PC-3 (cell line): ENCODE measurements at regions not wholly inside any gene's neighbourhood (a gene's known extent, or its start where the extent isn't known, plus 50 kb on each side); places are given as distances from the start of the nearest gene placed in this dataset.

Experiments
- ATAC-seq: fragments of 200-7000 bp; cut with Tn5 transposase; 2 replicates; pipeline ENCODE4 v1.9.1; 2020; ENCODE audit warnings: mild to moderate bottlenecking, moderate library complexity
- BruUV-seq: library from RNA; stranded (reverse); fragments of 400-500 nt; replicated peaks from 2 replicates; lab custom pipeline; 2021; lab: Mats Ljungman, UMichigan
- CTCF ChIA-PET: fragments of 300-600 bp; sonication (Branson Sonifier 250); formaldehyde crosslinking; loops from one replicate; lab custom pipeline; 2022; ENCODE audit warnings: antibody characterized with exemption; lab: Charles Lee
- POLR2A ChIA-PET: fragments of 300-600 bp; sonication (Branson Sonifier 250); formaldehyde crosslinking; loops from one replicate; lab custom pipeline; 2022; ENCODE audit warnings: antibody characterized with exemption; ENCODE audit not compliant: unreplicated experiment; lab: Charles Lee
- DNase-seq: peaks from one replicate; pipeline ENCODE4 v3.0.0-alpha.2; 2015
- H2AFZ ChIP-seq: fragments of 300-600 bp; sonication (generic); 2 replicates; pipeline ENCODE4 v1.6.0; 2016; ENCODE audit warnings: antibody characterized with exemption, low read length
- H3F3A ChIP-seq: fragments of 300-600 bp; sonication (generic); one replicate; pipeline ENCODE4 v1.6.0; 2017; ENCODE audit warnings: antibody characterized with exemption, low read length, control low read depth, mild to moderate bottlenecking; ENCODE audit not compliant: unreplicated experiment
- H3K27ac ChIP-seq: fragments of 300-600 bp; sonication (generic); 2 replicates; pipeline ENCODE4 v1.5.1; 2016; ENCODE audit warnings: mild to moderate bottlenecking, low read length
- H3K27me3 ChIP-seq: fragments of 300-600 bp; sonication (generic); 2 replicates; pipeline ENCODE4 v1.6.1; 2016; ENCODE audit warnings: low read length, mixed read lengths
- H3K36me3 ChIP-seq: fragments of 300-600 bp; sonication (generic); 2 replicates; pipeline ENCODE4 v1.6.1; 2016; ENCODE audit warnings: low read depth, mixed run types, low read length, mixed read lengths
- H3K4me1 ChIP-seq: fragments of 300-600 bp; sonication (generic); 2 replicates; pipeline ENCODE4 v1.5.1; 2016; ENCODE audit warnings: low read length; ENCODE audit not compliant: insufficient read depth
- H3K4me2 ChIP-seq: fragments of 300-600 bp; sonication (generic); 2 replicates; pipeline ENCODE4 v1.6.0; 2016; ENCODE audit warnings: low read length
- H3K4me3 ChIP-seq: fragments of 300-600 bp; sonication (generic); 2 replicates; pipeline ENCODE4 v1.5.1; 2016; ENCODE audit warnings: mild to moderate bottlenecking, low read length, mixed read lengths
- H3K79me2 ChIP-seq: fragments of 300-600 bp; sonication (generic); 2 replicates; pipeline ENCODE4 v1.6.1; 2017; ENCODE audit warnings: low read length, mixed read lengths
- H3K9ac ChIP-seq: fragments of 300-600 bp; sonication (generic); 2 replicates; pipeline ENCODE4 v1.6.0; 2016; ENCODE audit warnings: mild to moderate bottlenecking, low read length
- H3K9me2 ChIP-seq: fragments of 300-600 bp; sonication (generic); replicated peaks from 2 replicates; pipeline ENCODE4 v1.6.1; 2016; ENCODE audit warnings: mixed run types, low read length, mixed read lengths
- H3K9me3 ChIP-seq: fragments of 300-600 bp; sonication (generic); 2 replicates; pipeline ENCODE4 v1.6.1; 2016; ENCODE audit warnings: low read length, mixed read lengths
- H4K20me1 ChIP-seq: fragments of 300-600 bp; sonication (generic); 2 replicates; pipeline ENCODE4 v1.6.1; 2016; ENCODE audit warnings: low read length, mixed read lengths
- CTCF ChIP-seq: fragments of 300-600 bp; sonication (generic); conservative IDR thresholded peaks from 2 replicates; pipeline ENCODE4 v1.5.1; 2017; ENCODE audit warnings: antibody characterized with exemption, low read depth, mild to moderate bottlenecking, low read length
- EZH2 ChIP-seq: fragments of 300-600 bp; sonication (generic); IDR thresholded peaks from one replicate; pipeline ENCODE4 v1.6.1; 2017; ENCODE audit warnings: antibody characterized with exemption, mild to moderate bottlenecking, low read length; ENCODE audit not compliant: unreplicated experiment
- EZH2phosphoT487 ChIP-seq: fragments of 300-600 bp; sonication (generic); IDR thresholded peaks from 2 replicates; pipeline ENCODE4 v1.6.1; 2018; ENCODE audit warnings: mild to moderate bottlenecking, antibody characterized with exemption, low read length, borderline replicate concordance
- intact Hi-C: fragments of 100-400 bp; cut with micrococcal nuclease; formaldehyde crosslinking; loops from 2 replicates; pipeline ENCODE4 v1.9.0; 2023

- no peak overlapping the region for H2AFZ ChIP-seq
- CTCF ChIA-PET: no interaction called here
These were observed 124.1 kb upstream of the MED13L start for GRCh38 chr12:116401565-116401964.

GRCh38 chr12:116402163-116402939 lies 124.9 kb upstream of the MED13L start:
- intact Hi-C loops: loop anchor here (10.0 kb wide), 1 partner anchor 258 kb away; no protein-coding TSS in a partner anchor
- Histone ChIP-seq H3K79me2 (no peaks in the 10 kb centered on the region), H3K9me3 (0 out of 2 replicates have a peak, but pooled peaks cover 6% of the 10 kb centered on the region), H2AFZ (no peak overlapping the region), H3K4me2 (no peak overlapping the region), H3K27me3 (no peaks in the 10 kb centered on the region), H3K27ac (no peak overlapping the region), H3K9ac (no peak overlapping the region), H3F3A (no peaks in the 10 kb centered on the region), H3K4me3 (no peak overlapping the region), H3K9me2 (no peaks in the 10 kb centered on the region), H3K36me3 (no peaks in the 10 kb centered on the region), H3K4me1 (peaks cover 21% of the 10 kb centered on the region), H4K20me1 (no peaks in the 10 kb centered on the region)
- CTCF ChIA-PET: no interaction called here
- no peak for DNase-seq
- no TSS peak for BruUV-seq
- no peak for TF ChIP-seq CTCF
- no peak for TF ChIP-seq EZH2
- TF ChIP-seq EZH2phosphoT487: no peak
- POLR2A ChIA-PET: no interaction called here
- no peak for ATAC-seq

More at GRCh38 chr12:116401565-116401964, 124.1 kb upstream of the MED13L start:
- Histone ChIP-seq H3F3A (no peaks in the 10 kb centered on the region), H3K79me2 (no peaks in the 10 kb centered on the region), H3K9me2 (no peaks in the 10 kb centered on the region), H3K4me1 (peaks cover 14% of the 10 kb centered on the region), H4K20me1 (no peaks in the 10 kb centered on the region), H3K9ac (no peak overlapping the region), H3K27ac (no peak overlapping the region), H3K36me3 (no peaks in the 10 kb centered on the region), H3K27me3 (no peaks in the 10 kb centered on the region), H3K4me2 (no peak overlapping the region), H3K4me3 (no peak overlapping the region), H3K9me3 (0 out of 2 replicates have a peak, but pooled peaks cover 6% of the 10 kb centered on the region)
- ATAC-seq: no peak
- intact Hi-C loops: loop anchor here (10.0 kb wide), 1 partner anchor 257 kb away; no protein-coding TSS in a partner anchor
- TF ChIP-seq CTCF (no peak), EZH2phosphoT487 (no peak), EZH2 (no peak)
- DNase-seq: no peak
- BruUV-seq: no TSS peak
- POLR2A ChIA-PET: no interaction called here

GRCh38 chr12:116403546-116403945 lies 126.1 kb upstream of the MED13L start:
- no peak for DNase-seq
- intact Hi-C loops: loop anchor here (10.0 kb wide), 1 partner anchor 259 kb away; no protein-coding TSS in a partner anchor
- Histone ChIP-seq H3K27ac (no peak overlapping the region), H4K20me1 (no peaks in the 10 kb centered on the region), H3K36me3 (no peaks in the 10 kb centered on the region), H3K9me2 (no peaks in the 10 kb centered on the region), H3K4me1 (peaks cover 25% of the 10 kb centered on the region), H2AFZ (no peak overlapping the region), H3F3A (no peaks in the 10 kb centered on the region), H3K79me2 (no peaks in the 10 kb centered on the region), H3K27me3 (no peaks in the 10 kb centered on the region), H3K4me2 (no peak overlapping the region), H3K4me3 (no peak overlapping the region), H3K9ac (no peak overlapping the region), H3K9me3 (no peaks in the 10 kb centered on the region)
- ChIA-PET POLR2A (no interaction called here), CTCF (no interaction called here)
- ATAC-seq: no peak
- TF ChIP-seq CTCF (no peak), EZH2 (no peak), EZH2phosphoT487 (no peak)
- BruUV-seq: no TSS peak
